ENCODE measurements at regions not wholly inside any gene's neighbourhood (a gene's known extent, or its start where the extent isn't known, plus 50 kb on each side); places are given as distances from the start of the nearest gene placed in this dataset.

DNA sequence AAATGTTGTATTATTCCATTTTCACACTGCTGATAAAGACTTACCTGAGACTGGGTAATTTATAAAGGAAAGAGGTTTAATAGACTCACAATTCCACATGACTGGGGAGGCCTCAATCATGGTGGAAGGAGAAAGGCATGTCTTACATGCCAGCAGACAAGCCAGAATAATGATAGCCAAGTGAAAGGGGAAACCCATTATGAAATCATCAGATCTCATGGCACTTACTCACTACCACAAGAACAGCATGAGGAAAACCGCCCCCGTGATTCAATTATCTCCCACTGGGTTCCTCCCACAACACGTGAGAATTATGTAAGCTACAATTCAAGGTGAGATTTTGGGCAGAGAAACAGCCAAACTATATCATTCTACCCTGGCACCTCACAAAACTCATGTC is 2535.1 kb downstream of the ARAP2 start:
- TF ChIP-seq, protein P1, sequence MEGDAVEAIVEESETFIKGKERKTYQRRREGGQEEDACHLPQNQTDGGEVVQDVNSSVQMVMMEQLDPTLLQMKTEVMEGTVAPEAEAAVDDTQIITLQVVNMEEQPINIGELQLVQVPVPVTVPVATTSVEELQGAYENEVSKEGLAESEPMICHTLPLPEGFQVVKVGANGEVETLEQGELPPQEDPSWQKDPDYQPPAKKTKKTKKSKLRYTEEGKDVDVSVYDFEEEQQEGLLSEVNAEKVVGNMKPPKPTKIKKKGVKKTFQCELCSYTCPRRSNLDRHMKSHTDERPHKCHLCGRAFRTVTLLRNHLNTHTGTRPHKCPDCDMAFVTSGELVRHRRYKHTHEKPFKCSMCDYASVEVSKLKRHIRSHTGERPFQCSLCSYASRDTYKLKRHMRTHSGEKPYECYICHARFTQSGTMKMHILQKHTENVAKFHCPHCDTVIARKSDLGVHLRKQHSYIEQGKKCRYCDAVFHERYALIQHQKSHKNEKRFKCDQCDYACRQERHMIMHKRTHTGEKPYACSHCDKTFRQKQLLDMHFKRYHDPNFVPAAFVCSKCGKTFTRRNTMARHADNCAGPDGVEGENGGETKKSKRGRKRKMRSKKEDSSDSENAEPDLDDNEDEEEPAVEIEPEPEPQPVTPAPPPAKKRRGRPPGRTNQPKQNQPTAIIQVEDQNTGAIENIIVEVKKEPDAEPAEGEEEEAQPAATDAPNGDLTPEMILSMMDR (IDR thresholded peaks at IDR 0.05; ENCODE audit: low read length), result no peak
- TF ChIP-seq EZH2 (IDR thresholded peaks at IDR 0.05; ENCODE audit: borderline replicate concordance, low read length), result no peak

Measured in OCI-LY1 (cell line).